Aorta (tissue), 5 donors: ENCODE measurements at regions not wholly inside any gene's neighbourhood (a gene's known extent, or its start where the extent isn't known, plus 50 kb on each side); places are given as distances from the start of the nearest gene placed in this dataset.

Source experiments
- ATAC-seq: fragments of 200-7000 bp; cut with Tn5 transposase; one replicate; pipeline ENCODE4 v1.9.1; 2022; ENCODE audit warnings: moderate library complexity; ENCODE audit not compliant: low FRiP score
- DNase-seq, 2 donors: peaks; one replicate each; pipeline ENCODE4 v3.0.0-alpha.2; 2020
- H3K27ac ChIP-seq, 2 donors: one replicate each; pipeline ENCODE4 v1.5.1; 2013; ENCODE audit warnings: low read length in 2 of 2, mild to moderate bottlenecking in 2 of 2, moderate library complexity in 2 of 2, control low read depth in 1 of 2, inconsistent platforms in 1 of 2, low read depth in 1 of 2
- H3K27me3 ChIP-seq, 2 donors: one replicate each; pipeline ENCODE4 v1.6.1; 2013; ENCODE audit warnings: control low read depth in 1 of 2, low read length in 1 of 2, mild to moderate bottlenecking in 1 of 2, moderate library complexity in 1 of 2; ENCODE audit not compliant: insufficient read depth in 2 of 2, control insufficient read depth in 1 of 2
- H3K36me3 ChIP-seq, 2 donors: one replicate each; pipeline ENCODE4 v1.6.1; 2013; ENCODE audit warnings: control low read depth in 1 of 2, low read length in 1 of 2, mild to moderate bottlenecking in 1 of 2; ENCODE audit not compliant: insufficient read depth in 2 of 2, control insufficient read depth in 1 of 2
- H3K4me1 ChIP-seq, 2 donors: one replicate each; pipeline ENCODE4 v1.6.1; 2013; ENCODE audit warnings: low read length in 2 of 2, control low read depth in 1 of 2, mild to moderate bottlenecking in 1 of 2, moderate library complexity in 1 of 2; ENCODE audit not compliant: insufficient read depth in 2 of 2, control insufficient read depth in 1 of 2
- H3K4me3 ChIP-seq, 2 donors: one replicate each; pipeline ENCODE4 v1.5.1; 2013; ENCODE audit warnings: low read length in 2 of 2, control low read depth in 1 of 2, mild to moderate bottlenecking in 1 of 2
- H3K9me3 ChIP-seq: one replicate; pipeline ENCODE4 v1.6.1; 2013; ENCODE audit warnings: mild to moderate bottlenecking, low read length; ENCODE audit not compliant: control insufficient read depth
- WGBS, 2 donors: extraction: QIAGEN DNeasy Blood & Tissue Kit; methylation state at CpG; one replicate each; pipeline ENCODE4 v1.1.7; 2013; 5-methylcytosine and 5-hydroxymethylcytosine counted together
- intact Hi-C, 2 donors: fragments of 100-400 bp; cut with DNase I; formaldehyde crosslinking; loops; one replicate each; pipeline versions ENCODE4 v1.14.2 to v1.15.0; 2022
- donor health status: healthy with polysubstance abuse.
- donor health status: Bipolar disorder and iron deficiency.
- donor health status: DM: no; HTN: no; CAD: no.
- donor health status: DM: no; HTN: no; CAD: no.
- donor health status: DM: yes; HTN: yes; CAD: no.

GRCh38 chr13:107438251-107438650, 777.1 kb downstream of the LIG4 start:
- intact Hi-C loops, result no loop called here
- H3K4me3 ChIP-seq, result no peak overlapping the region
- no peaks in the 10 kb centered on the region for H3K36me3 ChIP-seq
- H3K27ac ChIP-seq, result no peak overlapping the region
- no peaks in the 10 kb centered on the region for H3K9me3 ChIP-seq
- 88 to 96% methylated on average over 1 of the region's 1 CpG for WGBS, 2 donors
- H3K4me1 ChIP-seq, result peaks cover 0 to 1% of the 10 kb centered on the region in 2 donors
- no peak for DNase-seq
- no peaks in the 10 kb centered on the region for H3K27me3 ChIP-seq
- ATAC-seq, result no peak

- Histone ChIP-seq H3K9me3 (no peaks in the 10 kb centered on the region), H3K27ac (no peak overlapping the region), H3K4me1 (peaks cover 0 to 1% of the 10 kb centered on the region in 2 donors), H3K36me3 (no peaks in the 10 kb centered on the region), H3K27me3 (no peaks in the 10 kb centered on the region), H3K4me3 (no peak overlapping the region)
- 86 to 87% methylated on average over 4 of the region's 4 CpGs for WGBS, 2 donors
- no peak for ATAC-seq
- no peak for DNase-seq
- intact Hi-C loops, result no loop called here
Observed at GRCh38 chr13:107434347-107434746, 781.0 kb downstream of the LIG4 start.

GRCh38 chr13:107427536-107427935, 787.8 kb downstream of the LIG4 start:
- Histone ChIP-seq H3K4me3 (no peak overlapping the region), H3K36me3 (no peaks in the 10 kb centered on the region), H3K4me1 (no peaks in the 10 kb centered on the region), H3K27ac (no peak overlapping the region), H3K9me3 (no peaks in the 10 kb centered on the region), H3K27me3 (no peaks in the 10 kb centered on the region)
- intact Hi-C loops, result no loop called here
- ATAC-seq (no peak), DNase-seq (no peak)

- Histone ChIP-seq H3K4me3 (no peak overlapping the region), H3K9me3 (no peaks in the 10 kb centered on the region), H3K27me3 (no peaks in the 10 kb centered on the region), H3K4me1 (no peaks in the 10 kb centered on the region), H3K27ac (no peak overlapping the region), H3K36me3 (no peaks in the 10 kb centered on the region)
- DNase-seq, result no peak
- WGBS, 2 donors, result 75 to 77% methylated on average over 2 of the region's 2 CpGs
- intact Hi-C loops, result no loop called here
- ATAC-seq, result no peak
Observed at GRCh38 chr13:107422421-107422820, 792.9 kb downstream of the LIG4 start.

- no peaks in the 10 kb centered on the region for H3K27me3 ChIP-seq
- H3K36me3 ChIP-seq, result no peaks in the 10 kb centered on the region
- no peaks in the 10 kb centered on the region for H3K4me1 ChIP-seq
- H3K4me3 ChIP-seq, result no peak overlapping the region
- ATAC-seq (no peak), DNase-seq (no peak)
- WGBS, 2 donors, result 39 to 48% methylated on average over 1 of the region's 1 CpG
- no peaks in the 10 kb centered on the region for H3K9me3 ChIP-seq
- no peak overlapping the region for H3K27ac ChIP-seq
- intact Hi-C loops, result no loop called here
Observed at GRCh38 chr13:107421951-107422350, 793.4 kb downstream of the LIG4 start.

- H3K4me1 ChIP-seq, result no peaks in the 10 kb centered on the region
- H3K27me3 ChIP-seq, result no peaks in the 10 kb centered on the region
- DNase-seq, result no peak
- WGBS, 2 donors, result 8 to 15% methylated on average over 2 of the region's 2 CpGs
- H3K36me3 ChIP-seq, result no peaks in the 10 kb centered on the region
- ATAC-seq, result no peak
- H3K9me3 ChIP-seq, result no peaks in the 10 kb centered on the region
- H3K4me3 ChIP-seq, result no peak overlapping the region
- no peak overlapping the region for H3K27ac ChIP-seq
- intact Hi-C loops, result no loop called here
Observed at GRCh38 chr13:107421028-107421427, 794.3 kb downstream of the LIG4 start.

- ATAC-seq, result no peak
- H3K4me3 ChIP-seq, result no peak overlapping the region
Observed at GRCh38 chr13:107413005-107413404, 802.3 kb downstream of the LIG4 start.

GRCh38 chr13:107407074-107407473, 808.3 kb downstream of the LIG4 start:
- no peaks in the 10 kb centered on the region for H3K4me1 ChIP-seq
- intact Hi-C loops, result no loop called here
- H3K9me3 ChIP-seq, result peaks cover 2% of the 10 kb centered on the region
- H3K36me3 ChIP-seq, result no peaks in the 10 kb centered on the region
- H3K27me3 ChIP-seq, result no peaks in the 10 kb centered on the region
- H3K27ac ChIP-seq, result no peak overlapping the region
- WGBS, 2 donors, result 82 to 83% methylated on average over 3 of the region's 3 CpGs
- H3K4me3 ChIP-seq, result no peak overlapping the region
- no peak for DNase-seq
- ATAC-seq, result no peak

More at GRCh38 chr13:107413005-107413404, 802.3 kb downstream of the LIG4 start:
- Histone ChIP-seq H3K36me3 (no peaks in the 10 kb centered on the region), H3K4me1 (no peaks in the 10 kb centered on the region), H3K9me3 (no peaks in the 10 kb centered on the region), H3K27ac (no peak overlapping the region), H3K27me3 (no peaks in the 10 kb centered on the region)
- no peak for DNase-seq
- intact Hi-C loops, result no loop called here

- no peaks in the 10 kb centered on the region for H3K9me3 ChIP-seq
- DNase-seq (no peak), ATAC-seq (no peak)
- no peaks in the 10 kb centered on the region for H3K27me3 ChIP-seq
- WGBS, 2 donors, result 45 to 47% methylated on average over 7 of the region's 7 CpGs
- intact Hi-C loops, result no loop called here
- H3K27ac ChIP-seq, result no peak overlapping the region
- peaks cover 0 to 2% of the 10 kb centered on the region in 2 donors for H3K4me1 ChIP-seq
- no peaks in the 10 kb centered on the region for H3K36me3 ChIP-seq
- H3K4me3 ChIP-seq, result no peak overlapping the region
Observed at GRCh38 chr13:107395927-107396662, 819.2 kb downstream of the LIG4 start.
